Tibial nerve (tissue), 3 donors: ENCODE measurements at regions not wholly inside any gene's neighbourhood (a gene's known extent, or its start where the extent isn't known, plus 50 kb on each side); places are given as distances from the start of the nearest gene placed in this dataset.

Experiments
- POLR2A ChIP-seq, 2 donors: fragments of 450-650 bp; IDR thresholded peaks; one replicate each; pipeline ENCODE4 v1.6.1; 2017; ENCODE audit warnings: antibody characterized with exemption in 2 of 2, mild to moderate bottlenecking in 2 of 2, moderate library complexity in 2 of 2
- TF ChIP-seq, protein P1 (sequence below), 5 experiments: fragments of 200-600 bp in 3 of 5; fragments of 450-650 bp in 2 of 5; sonication (generic) in 3 of 5; IDR thresholded peaks; one replicate each; pipeline ENCODE4 v1.5.1; 2016 to 2019; ENCODE audit warnings: antibody characterized with exemption in 5 of 5, mild to moderate bottlenecking in 3 of 5, moderate library complexity in 2 of 5

DNA sequence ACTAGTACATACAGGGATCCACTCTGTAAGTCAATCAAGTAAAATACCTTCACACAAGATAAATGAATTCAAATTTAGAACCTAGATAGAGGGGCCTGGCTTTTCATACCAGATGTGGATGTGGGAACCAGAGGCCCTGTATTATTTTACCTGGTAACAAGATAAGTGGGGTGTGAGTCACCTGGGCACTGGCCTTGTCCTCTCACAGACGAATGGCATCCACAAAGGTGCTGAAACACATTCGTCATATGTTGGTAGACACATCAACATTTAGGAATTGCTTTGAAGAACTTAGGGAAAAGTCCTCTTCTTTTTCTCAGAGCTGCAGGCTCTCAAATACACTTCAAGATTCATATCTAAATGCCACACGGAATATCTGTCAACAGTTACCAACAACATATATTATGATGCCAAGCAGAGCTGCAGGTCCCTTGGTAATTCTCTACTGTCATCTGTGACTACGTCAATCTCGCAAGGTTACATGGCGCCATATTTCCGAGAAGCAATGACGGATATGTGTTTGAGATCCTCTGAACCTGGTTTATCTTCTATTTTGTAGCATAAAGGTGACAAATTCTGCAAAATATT is 618.6 kb downstream of the EPM2A start:
- TF ChIP-seq, protein P1, sequence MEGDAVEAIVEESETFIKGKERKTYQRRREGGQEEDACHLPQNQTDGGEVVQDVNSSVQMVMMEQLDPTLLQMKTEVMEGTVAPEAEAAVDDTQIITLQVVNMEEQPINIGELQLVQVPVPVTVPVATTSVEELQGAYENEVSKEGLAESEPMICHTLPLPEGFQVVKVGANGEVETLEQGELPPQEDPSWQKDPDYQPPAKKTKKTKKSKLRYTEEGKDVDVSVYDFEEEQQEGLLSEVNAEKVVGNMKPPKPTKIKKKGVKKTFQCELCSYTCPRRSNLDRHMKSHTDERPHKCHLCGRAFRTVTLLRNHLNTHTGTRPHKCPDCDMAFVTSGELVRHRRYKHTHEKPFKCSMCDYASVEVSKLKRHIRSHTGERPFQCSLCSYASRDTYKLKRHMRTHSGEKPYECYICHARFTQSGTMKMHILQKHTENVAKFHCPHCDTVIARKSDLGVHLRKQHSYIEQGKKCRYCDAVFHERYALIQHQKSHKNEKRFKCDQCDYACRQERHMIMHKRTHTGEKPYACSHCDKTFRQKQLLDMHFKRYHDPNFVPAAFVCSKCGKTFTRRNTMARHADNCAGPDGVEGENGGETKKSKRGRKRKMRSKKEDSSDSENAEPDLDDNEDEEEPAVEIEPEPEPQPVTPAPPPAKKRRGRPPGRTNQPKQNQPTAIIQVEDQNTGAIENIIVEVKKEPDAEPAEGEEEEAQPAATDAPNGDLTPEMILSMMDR (IDR thresholded peaks at IDR 0.05) = no peak
- no peak for TF ChIP-seq POLR2A (IDR thresholded peaks at IDR 0.05)
